OCI-LY1 (cell line): ENCODE measurements at regions not wholly inside any gene's neighbourhood (a gene's known extent, or its start where the extent isn't known, plus 50 kb on each side); places are given as distances from the start of the nearest gene placed in this dataset.

Experiments
- CTCF ChIP-seq: fragments of 200-600 bp; sonication (generic), shearing (Covaris generic); IDR thresholded peaks from 2 replicates; pipeline ENCODE4 v1.5.1; 2017; ENCODE audit warnings: mild to moderate bottlenecking, antibody characterized with exemption, low read length, moderate library complexity, mixed read lengths
- EZH2 ChIP-seq: fragments of 200-600 bp; sonication (generic), shearing (Covaris generic); IDR thresholded peaks from 2 replicates; pipeline ENCODE4 v1.8.0; 2017; ENCODE audit warnings: borderline replicate concordance, mixed run types, mild to moderate bottlenecking, antibody characterized with exemption, low read length, moderate library complexity, mixed read lengths

GRCh38 chr22:49582181-49582580, 245.5 kb downstream of the BRD1 start:
- TF ChIP-seq CTCF (no peak), EZH2 (no peak)
